GM18858 (cell line): ENCODE measurements at regions not wholly inside any gene's neighbourhood (a gene's known extent, or its start where the extent isn't known, plus 50 kb on each side); places are given as distances from the start of the nearest gene placed in this dataset.

Source experiments
- ATAC-seq: cut with Tn5 transposase; IDR thresholded peaks from one replicate; pipeline ENCODE4 v1.9.1; 2021; ENCODE audit not compliant: unreplicated experiment

- no peak for ATAC-seq
These were observed 208.0 kb upstream of the ANKRD55 start for GRCh38 chr5:56440871-56441740.

- ATAC-seq = no peak
These were observed 201.9 kb upstream of the ANKRD55 start for GRCh38 chr5:56434986-56435385.

GRCh38 chr5:56433039-56433617, 200.0 kb upstream of the ANKRD55 start:
- no peak for ATAC-seq

- ATAC-seq = no peak
These were observed 199.2 kb upstream of the ANKRD55 start for GRCh38 chr5:56432321-56432720.

- ATAC-seq = no peak
These were observed 197.3 kb upstream of the ANKRD55 start for GRCh38 chr5:56430422-56430821.

- no peak for ATAC-seq
These were observed 196.0 kb upstream of the ANKRD55 start for GRCh38 chr5:56429110-56429561.

- ATAC-seq = no peak
These were observed 193.6 kb upstream of the ANKRD55 start for GRCh38 chr5:56426693-56427092.

- ATAC-seq = no peak
These were observed 189.1 kb upstream of the ANKRD55 start for GRCh38 chr5:56422076-56422762.

- ATAC-seq = no peak
These were observed 188.3 kb upstream of the ANKRD55 start for GRCh38 chr5:56421246-56422075.

- no peak for ATAC-seq
These were observed 187.2 kb upstream of the ANKRD55 start for GRCh38 chr5:56420323-56420722.

GRCh38 chr5:56419667-56420066, 186.5 kb upstream of the ANKRD55 start:
- no peak for ATAC-seq

- peak; percentile 83 for ATAC-seq
These were observed 182.2 kb upstream of the ANKRD55 start for GRCh38 chr5:56415356-56415765.

GRCh38 chr5:56414066-56414465, 180.9 kb upstream of the ANKRD55 start:
- no peak for ATAC-seq

GRCh38 chr5:56413546-56413945, 180.4 kb upstream of the ANKRD55 start:
- no peak for ATAC-seq

GRCh38 chr5:56412601-56413379, 179.7 kb upstream of the ANKRD55 start:
- peak; percentile 76 for ATAC-seq

GRCh38 chr5:56410696-56411095, 177.6 kb upstream of the ANKRD55 start:
- no peak for ATAC-seq

- ATAC-seq = no peak
These were observed 176.4 kb upstream of the ANKRD55 start for GRCh38 chr5:56409331-56410190.

GRCh38 chr5:56406838-56407237, 173.7 kb upstream of the ANKRD55 start:
- no peak for ATAC-seq

- no peak for ATAC-seq
These were observed 173.1 kb upstream of the ANKRD55 start for GRCh38 chr5:56406221-56406620.
